HCT116 (cell line): ENCODE measurements at regions not wholly inside any gene's neighbourhood (a gene's known extent, or its start where the extent isn't known, plus 50 kb on each side); places are given as distances from the start of the nearest gene placed in this dataset.

Experiments used
- ATAC-seq: fragments of 200-7000 bp; cut with Tn5 transposase; 2 replicates; pipeline ENCODE4 v1.9.1; 2020; ENCODE audit warnings: mild to moderate bottlenecking, moderate library complexity
- BruUV-seq: library from RNA; stranded (reverse); fragments of 400-500 nt; replicated peaks from 2 replicates; lab custom pipeline; 2021; lab: Mats Ljungman, UMichigan
- CTCF ChIA-PET: fragments of 300-600 bp; sonication (Branson Sonifier 250); formaldehyde crosslinking; loops from one replicate; lab custom pipeline; 2021; ENCODE audit warnings: antibody characterized with exemption; lab: Charles Lee
- POLR2A ChIA-PET: fragments of 300-600, 350-600 bp; sonication (Branson Sonifier 250); formaldehyde crosslinking; loops from one replicate; lab custom pipeline; 2021; ENCODE audit warnings: antibody characterized with exemption; lab: Charles Lee
- RAD21 ChIA-PET, 2 experiments: fragments of 300-600 bp; sonication (Branson Sonifier 250); formaldehyde crosslinking; loops; one replicate each; lab custom pipeline; 2023; ENCODE audit warnings: low total read pairs in 2 of 2; ENCODE audit not compliant: uncharacterized antibody in 2 of 2, unreplicated experiment in 2 of 2, low non-redundant PET in 1 of 2; lab: Charles Lee
- DNase-seq: peaks from one replicate; pipeline ENCODE4 v3.0.0-alpha.2; 2010; ENCODE audit warnings: low read depth, low spot score
- H2AFZ ChIP-seq: fragments of 200-600 bp; shearing (Covaris generic), sonication (generic); 2 replicates; pipeline ENCODE4 v1.6.1; 2017; ENCODE audit warnings: low read depth, mixed run types, mixed read lengths, antibody characterized with exemption, low read length; ENCODE audit not compliant: poor library complexity, severe bottlenecking
- H3K27ac ChIP-seq: 2 replicates; pipeline ENCODE4 v1.5.1; 2012; ENCODE audit warnings: low read depth, low read length
- H3K27me3 ChIP-seq: fragments of 200-600 bp; sonication (generic); 2 replicates; pipeline ENCODE4 v1.6.1; 2016; ENCODE audit warnings: mixed run types, low read length, mixed read lengths; ENCODE audit not compliant: insufficient read depth
- H3K36me3 ChIP-seq, 2 experiments: fragments of 200-500 bp in 1 of 2; fragments of 200-600 bp in 1 of 2; sonication (Bioruptor generic) in 1 of 2; sonication (generic) in 1 of 2; 2 replicates each; pipeline versions ENCODE4 v1.5.1 to v1.6.1; 2014 to 2016; ENCODE audit warnings: low read length in 2 of 2, inconsistent platforms in 1 of 2, mixed read lengths in 1 of 2, mixed run types in 1 of 2; ENCODE audit not compliant: insufficient read depth in 2 of 2, control insufficient read depth in 1 of 2
- H3K4me1 ChIP-seq, 2 experiments: fragments of 200-600 bp in 1 of 2; sonication (generic) in 1 of 2; 2 replicates each; pipeline versions ENCODE4 v1.5.1 to v1.6.1; 2012 to 2017; ENCODE audit warnings: low read length in 2 of 2, inconsistent platforms in 1 of 2, mild to moderate bottlenecking in 1 of 2, mixed read lengths in 1 of 2, mixed run types in 1 of 2, moderate library complexity in 1 of 2; ENCODE audit not compliant: insufficient read depth in 2 of 2, control insufficient read depth in 1 of 2
- H3K4me2 ChIP-seq: fragments of 200-600 bp; sonication (generic); 2 replicates; pipeline ENCODE4 v1.6.1; 2017; ENCODE audit warnings: mixed run types, low read length, mixed read lengths
- H3K4me3 ChIP-seq, 2 experiments: fragments of 200-600 bp in 1 of 2; sonication (generic) in 1 of 2; replicated peaks in 1 of 2; 2 replicates each; pipeline ENCODE4 v1.5.1; 2011 to 2016; ENCODE audit warnings: low read length in 2 of 2, control low read depth in 1 of 2, low read depth in 1 of 2, mild to moderate bottlenecking in 1 of 2, mixed read lengths in 1 of 2, mixed run types in 1 of 2
- H3K79me2 ChIP-seq: fragments of 200-600 bp; sonication (generic); 2 replicates; pipeline ENCODE4 v1.6.1; 2017; ENCODE audit warnings: mild to moderate bottlenecking, mixed run types, low read length, moderate library complexity, mixed read lengths; ENCODE audit not compliant: insufficient read depth
- H3K9ac ChIP-seq: fragments of 200-600 bp; sonication (generic); 2 replicates; pipeline ENCODE4 v1.6.1; 2016; ENCODE audit warnings: low read length, mixed read lengths
- H3K9me2 ChIP-seq: fragments of 200-600 bp; sonication (generic), shearing (Covaris generic); 2 replicates; pipeline ENCODE4 v1.6.1; 2017; ENCODE audit warnings: mixed run types, mild to moderate bottlenecking, moderate library complexity; ENCODE audit not compliant: insufficient read depth
- H3K9me3 ChIP-seq, 2 experiments: fragments of 200-500 bp in 1 of 2; fragments of 200-600 bp in 1 of 2; sonication (Bioruptor generic) in 1 of 2; sonication (generic) in 1 of 2; 2 replicates each; pipeline ENCODE4 v1.6.1; 2014 to 2017; ENCODE audit warnings: low read length in 2 of 2, mixed read lengths in 2 of 2, inconsistent platforms in 1 of 2, low read depth in 1 of 2, mild to moderate bottlenecking in 1 of 2, mixed run types in 1 of 2, moderate library complexity in 1 of 2; ENCODE audit not compliant: control insufficient read depth in 1 of 2, insufficient read depth in 1 of 2
- H4K20me1 ChIP-seq: fragments of 200-600 bp; sonication (generic), shearing (Covaris generic); 2 replicates; pipeline ENCODE4 v1.6.1; 2017; ENCODE audit warnings: mixed run types, mild to moderate bottlenecking, moderate library complexity; ENCODE audit not compliant: insufficient read depth
- EZH2 ChIP-seq: fragments of 200-600 bp; sonication (generic); IDR thresholded peaks from 2 replicates; pipeline ENCODE4 v1.6.1; 2017; ENCODE audit warnings: antibody characterized with exemption, mixed run types
- FOSL1 ChIP-seq: IDR thresholded peaks from 2 replicates; pipeline ENCODE4 v1.6.1; 2012; ENCODE audit warnings: low read depth
- JUND ChIP-seq: IDR thresholded peaks from 2 replicates; pipeline ENCODE4 v1.6.1; 2012
- POLR2A ChIP-seq: IDR thresholded peaks from 2 replicates; pipeline ENCODE4 v1.7.0; 2011; ENCODE audit warnings: borderline replicate concordance; ENCODE audit not compliant: insufficient read depth, insufficient read length; ENCODE audit errors: extremely low read depth
- SIN3A ChIP-seq: IDR thresholded peaks from 2 replicates; pipeline ENCODE4 v1.6.1; 2012; ENCODE audit warnings: low read depth
- SP1 ChIP-seq: IDR thresholded peaks from 2 replicates; pipeline ENCODE4 v1.6.1; 2012; ENCODE audit warnings: low read depth
- SRF ChIP-seq: IDR thresholded peaks from 2 replicates; pipeline ENCODE4 v1.6.1; 2012; ENCODE audit warnings: low read depth
- TCF7L2 ChIP-seq: IDR thresholded peaks from 2 replicates; pipeline ENCODE4 v1.7.0; 2011; ENCODE audit warnings: borderline replicate concordance, inconsistent platforms; ENCODE audit not compliant: insufficient read depth, insufficient read length; ENCODE audit errors: extremely low read depth
- YY1 ChIP-seq: IDR thresholded peaks from 2 replicates; pipeline ENCODE4 v1.6.1; 2011; ENCODE audit warnings: low read length, low read depth, moderate library complexity, mild to moderate bottlenecking; ENCODE audit not compliant: insufficient replicate concordance; ENCODE audit errors: extremely low read depth
- ZBTB33 ChIP-seq: IDR thresholded peaks from 2 replicates; pipeline ENCODE4 v1.6.1; 2011; ENCODE audit warnings: mild to moderate bottlenecking, low read length, moderate library complexity; ENCODE audit not compliant: insufficient replicate concordance; ENCODE audit errors: extremely low read depth
- ZNF274 ChIP-seq: fragments of 200-500 bp; sonication (Bioruptor generic); IDR thresholded peaks from 2 replicates; pipeline ENCODE4 v1.6.1; 2014; ENCODE audit warnings: mild to moderate bottlenecking, low read depth, low read length, inconsistent platforms
- intact Hi-C: fragments of 100-400 bp; cut with micrococcal nuclease; formaldehyde crosslinking; loops from 2 replicates; pipeline ENCODE4 v1.10.0; 2022
- TF ChIP-seq, protein P1 (sequence below): IDR thresholded peaks from 2 replicates; pipeline ENCODE4 v1.6.1; 2012; ENCODE audit warnings: low read depth
- TF ChIP-seq, protein P2 (sequence below): IDR thresholded peaks from 2 replicates; pipeline ENCODE4 v1.6.1; 2012

- H2AFZ ChIP-seq, result no peak overlapping the region
- no peaks in the 10 kb centered on the region for H3K9me2 ChIP-seq
- no peak overlapping the region for H3K27ac ChIP-seq
- no peaks in the 10 kb centered on the region for H3K4me1 ChIP-seq
- H3K27me3 ChIP-seq, result no peaks in the 10 kb centered on the region
- TF ChIP-seq FOSL1 (no peak), SIN3A (no peak), TCF7L2 (no peak), EZH2 (no peak)
- H3K9ac ChIP-seq, result no peak overlapping the region
- H3K9me3 ChIP-seq, result no peaks in the 10 kb centered on the region
- no peak overlapping the region for H3K4me3 ChIP-seq
- no peaks in the 10 kb centered on the region for H4K20me1 ChIP-seq
- BruUV-seq, result no TSS peak
- CTCF ChIA-PET, result no interaction called here
- ATAC-seq (no peak), DNase-seq (no peak)
- intact Hi-C loops, result no loop called here
- POLR2A ChIA-PET, result no interaction called here
- H3K4me2 ChIP-seq, result no peak overlapping the region
- H3K79me2 ChIP-seq, result no peaks in the 10 kb centered on the region
- RAD21 ChIA-PET, result no interaction called here
- H3K36me3 ChIP-seq, result no peaks in the 10 kb centered on the region
Measured at GRCh38 chr2:138356178-138356577, 145.4 kb upstream of the SPOPL start.

DNA sequence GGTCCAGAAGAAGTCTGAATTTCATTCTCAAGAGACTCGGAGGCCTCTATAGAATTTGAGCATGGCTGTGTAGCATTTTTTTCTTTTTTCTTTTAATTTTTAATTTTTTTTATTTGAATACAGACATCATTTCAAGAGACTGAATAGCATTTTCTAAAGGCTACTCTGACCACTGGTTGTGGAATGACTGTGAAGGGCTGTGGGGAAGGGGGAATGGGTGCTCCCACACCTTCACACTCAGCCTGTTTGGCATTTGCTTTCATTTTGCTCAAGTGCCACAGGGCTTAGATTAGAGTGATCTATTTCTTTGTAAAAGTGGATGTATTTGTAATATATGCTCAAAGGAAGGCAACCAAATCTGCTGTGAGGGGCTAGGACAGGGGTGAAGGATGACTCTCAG lies 142.0 kb upstream of the SPOPL start:
- Histone ChIP-seq H3K9me2 (no peaks in the 10 kb centered on the region), H3K4me3 (no peak overlapping the region), H4K20me1 (no peaks in the 10 kb centered on the region), H3K4me2 (no peak overlapping the region), H3K9me3 (no peaks in the 10 kb centered on the region), H3K27ac (no peak overlapping the region), H3K4me1 (no peaks in the 10 kb centered on the region), H2AFZ (no peak overlapping the region), H3K27me3 (no peaks in the 10 kb centered on the region), H3K9ac (no peak overlapping the region), H3K36me3 (no peaks in the 10 kb centered on the region), H3K79me2 (no peaks in the 10 kb centered on the region)
- no peak for ATAC-seq
- ChIA-PET POLR2A (no interaction called here), RAD21 (no interaction called here), CTCF (no interaction called here)
- intact Hi-C loops, result no loop called here
- TF ChIP-seq SRF, result no peak
- TF ChIP-seq, protein P1, sequence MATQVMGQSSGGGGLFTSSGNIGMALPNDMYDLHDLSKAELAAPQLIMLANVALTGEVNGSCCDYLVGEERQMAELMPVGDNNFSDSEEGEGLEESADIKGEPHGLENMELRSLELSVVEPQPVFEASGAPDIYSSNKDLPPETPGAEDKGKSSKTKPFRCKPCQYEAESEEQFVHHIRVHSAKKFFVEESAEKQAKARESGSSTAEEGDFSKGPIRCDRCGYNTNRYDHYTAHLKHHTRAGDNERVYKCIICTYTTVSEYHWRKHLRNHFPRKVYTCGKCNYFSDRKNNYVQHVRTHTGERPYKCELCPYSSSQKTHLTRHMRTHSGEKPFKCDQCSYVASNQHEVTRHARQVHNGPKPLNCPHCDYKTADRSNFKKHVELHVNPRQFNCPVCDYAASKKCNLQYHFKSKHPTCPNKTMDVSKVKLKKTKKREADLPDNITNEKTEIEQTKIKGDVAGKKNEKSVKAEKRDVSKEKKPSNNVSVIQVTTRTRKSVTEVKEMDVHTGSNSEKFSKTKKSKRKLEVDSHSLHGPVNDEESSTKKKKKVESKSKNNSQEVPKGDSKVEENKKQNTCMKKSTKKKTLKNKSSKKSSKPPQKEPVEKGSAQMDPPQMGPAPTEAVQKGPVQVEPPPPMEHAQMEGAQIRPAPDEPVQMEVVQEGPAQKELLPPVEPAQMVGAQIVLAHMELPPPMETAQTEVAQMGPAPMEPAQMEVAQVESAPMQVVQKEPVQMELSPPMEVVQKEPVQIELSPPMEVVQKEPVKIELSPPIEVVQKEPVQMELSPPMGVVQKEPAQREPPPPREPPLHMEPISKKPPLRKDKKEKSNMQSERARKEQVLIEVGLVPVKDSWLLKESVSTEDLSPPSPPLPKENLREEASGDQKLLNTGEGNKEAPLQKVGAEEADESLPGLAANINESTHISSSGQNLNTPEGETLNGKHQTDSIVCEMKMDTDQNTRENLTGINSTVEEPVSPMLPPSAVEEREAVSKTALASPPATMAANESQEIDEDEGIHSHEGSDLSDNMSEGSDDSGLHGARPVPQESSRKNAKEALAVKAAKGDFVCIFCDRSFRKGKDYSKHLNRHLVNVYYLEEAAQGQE, result no peak
- TF ChIP-seq SP1, result no peak
- no peak for TF ChIP-seq ZBTB33
- no peak for TF ChIP-seq FOSL1
- TF ChIP-seq ZNF274, result no peak
- TF ChIP-seq POLR2A, result no peak
- no peak for TF ChIP-seq JUND
- TF ChIP-seq, protein P2, sequence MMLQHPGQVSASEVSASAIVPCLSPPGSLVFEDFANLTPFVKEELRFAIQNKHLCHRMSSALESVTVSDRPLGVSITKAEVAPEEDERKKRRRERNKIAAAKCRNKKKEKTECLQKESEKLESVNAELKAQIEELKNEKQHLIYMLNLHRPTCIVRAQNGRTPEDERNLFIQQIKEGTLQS, result no peak
- TF ChIP-seq YY1, result no peak
- DNase-seq, result no peak
- no TSS peak for BruUV-seq
